Gastrocnemius medialis (tissue), 4 donors: ENCODE measurements at regions not wholly inside any gene's neighbourhood (a gene's known extent, or its start where the extent isn't known, plus 50 kb on each side); places are given as distances from the start of the nearest gene placed in this dataset.
A peak's percentile ranks its signal among the peaks of the same experiment; 100 is the strongest.

Experiments used
- CTCF ChIP-seq, 5 experiments: fragments of 450-650 bp in 3 of 5; fragments of 200-600 bp in 2 of 5; sonication (generic) in 2 of 5; IDR thresholded peaks in 4 of 5; conservative IDR thresholded peaks in 1 of 5; 1 replicate in 4 of 5; 2 replicates in 1 of 5; pipeline ENCODE4 v1.5.1; 2016 to 2019; ENCODE audit warnings: antibody characterized with exemption in 5 of 5, mild to moderate bottlenecking in 3 of 5, moderate library complexity in 3 of 5
- POLR2A ChIP-seq, 2 donors: fragments of 450-650 bp; IDR thresholded peaks; one replicate each; pipeline ENCODE4 v1.6.1; 2017; ENCODE audit warnings: antibody characterized with exemption in 2 of 2, mild to moderate bottlenecking in 2 of 2, moderate library complexity in 2 of 2

- TF ChIP-seq CTCF (IDR thresholded peaks at IDR 0.05 in 4 of 5, conservative IDR thresholded peaks at IDR 0.05 in 1 of 5) (no peak), POLR2A (IDR thresholded peaks at IDR 0.05) (peak in 1 of 2 donors; percentile 23)
Observed at GRCh38 chr1:234973426-234974250, 155.0 kb downstream of the TOMM20 start.
